Activated CD4-positive, alpha-beta T cell treated with anti-CD3 and anti-CD28 coated beads, Interleukin-2, amount 50 U/mL, for 4 hours (primary cell): ENCODE measurements at regions not wholly inside any gene's neighbourhood (a gene's known extent, or its start where the extent isn't known, plus 50 kb on each side); places are given as distances from the start of the nearest gene placed in this dataset.

Experiments
- DNase-seq, 2 experiments: peaks; one replicate each; pipeline ENCODE4 v3.0.0-alpha.2; 2020

DNA sequence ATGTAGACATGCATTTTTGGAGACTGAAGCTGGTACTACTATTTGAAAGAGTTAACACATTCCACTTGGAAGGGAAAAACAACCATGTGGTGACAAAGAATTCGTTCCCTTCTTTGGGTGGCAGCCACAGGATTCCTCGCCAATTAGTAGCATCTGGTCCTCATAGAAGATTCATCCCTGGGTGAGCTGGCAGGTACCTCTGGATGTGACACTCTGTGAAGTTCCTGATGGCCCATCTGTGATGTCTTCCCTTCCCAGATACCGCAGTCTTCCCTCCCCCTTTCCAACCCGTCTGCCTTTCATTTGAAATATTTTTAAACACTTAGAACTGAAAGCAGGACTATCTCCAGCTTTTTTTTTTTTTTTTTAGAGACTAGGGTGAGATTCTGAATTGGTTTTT lies 569.5 kb downstream of the TYW1 start:
- DNase-seq, result no peak

DNA sequence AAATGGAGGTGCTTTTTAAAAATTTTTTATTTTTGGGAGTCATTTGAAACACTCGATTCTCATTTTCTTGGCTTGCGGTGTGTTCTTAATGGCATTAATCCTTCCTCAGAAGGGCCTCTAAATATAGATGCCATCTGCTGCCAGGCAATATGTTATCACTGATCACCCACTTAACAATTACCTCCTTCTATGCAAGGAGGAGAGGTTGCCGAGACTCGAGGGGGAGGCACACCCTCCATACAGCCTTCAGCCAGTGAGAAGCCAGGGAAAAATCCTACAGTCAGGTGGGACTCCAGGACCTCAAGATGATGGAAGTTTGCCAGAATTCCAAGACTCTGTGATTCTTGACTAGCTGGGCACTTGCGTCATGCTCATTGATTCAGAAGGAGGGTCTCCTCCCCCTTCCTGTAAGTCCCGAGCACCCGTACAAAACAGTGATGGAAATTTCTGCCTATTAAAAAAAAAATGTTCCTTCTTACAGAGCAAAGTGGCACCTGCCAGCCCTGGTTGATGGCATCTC lies 574.5 kb downstream of the TYW1 start:
- DNase-seq, result no peak

DNA sequence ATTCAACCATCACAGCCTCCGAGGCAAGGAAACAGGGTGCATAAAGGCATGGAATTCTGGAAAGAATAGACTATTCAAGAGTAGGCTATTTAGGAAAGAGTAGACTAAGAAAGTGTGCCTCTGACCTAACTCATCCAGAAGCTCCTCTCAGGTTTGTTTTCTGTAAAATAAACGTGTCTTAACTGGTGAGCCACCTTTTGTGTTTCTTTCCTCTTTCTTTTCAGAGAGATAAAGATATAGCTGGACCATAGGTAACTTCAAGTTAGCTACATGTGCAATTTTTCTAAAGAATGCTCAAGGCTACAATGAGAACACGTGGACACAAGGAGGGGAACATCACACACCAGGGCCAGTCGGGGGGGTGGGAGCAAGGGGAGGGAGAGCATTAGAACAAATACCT lies 577.0 kb downstream of the TYW1 start:
- no peak for DNase-seq

DNA sequence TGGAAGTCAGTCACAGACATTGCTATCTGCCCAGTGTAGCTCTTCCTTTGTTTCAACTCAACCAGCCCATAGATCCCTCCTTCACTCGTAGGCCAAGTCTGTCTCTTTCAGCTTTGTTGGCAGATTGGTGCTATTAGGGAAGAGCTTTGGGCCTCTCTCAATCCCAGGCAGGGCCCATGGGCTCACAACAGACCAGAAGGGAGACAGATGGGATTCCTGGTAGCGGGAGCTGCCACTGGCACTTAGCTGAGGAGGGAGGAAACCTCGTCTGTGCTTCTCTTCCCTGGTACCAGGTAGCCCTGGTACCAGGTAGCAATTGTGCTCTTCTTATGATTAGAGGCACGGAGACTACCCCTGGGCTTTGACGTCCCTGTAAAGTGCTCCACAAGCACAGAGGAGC lies 592.0 kb downstream of the TYW1 start:
- DNase-seq, result no peak

DNA sequence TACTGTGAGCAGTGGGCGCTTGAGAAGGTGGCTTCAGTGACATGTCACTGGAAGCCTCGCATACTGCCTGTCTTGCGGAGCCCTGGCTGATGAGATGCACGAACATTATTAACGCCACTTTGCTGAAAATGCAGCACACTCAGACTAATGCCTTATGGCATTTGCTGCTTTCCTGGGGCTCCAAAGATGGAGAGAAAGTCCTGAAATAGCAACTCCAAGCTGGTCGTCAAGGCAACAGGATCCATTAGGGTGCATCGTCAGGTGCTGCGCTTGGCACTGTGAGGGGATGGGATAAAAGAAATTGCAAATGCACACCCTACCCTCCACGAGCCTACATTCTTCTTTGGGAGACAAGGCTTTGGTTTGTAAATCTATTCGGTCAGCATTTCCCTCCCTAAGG lies 592.5 kb downstream of the TYW1 start:
- DNase-seq, result no peak

DNA sequence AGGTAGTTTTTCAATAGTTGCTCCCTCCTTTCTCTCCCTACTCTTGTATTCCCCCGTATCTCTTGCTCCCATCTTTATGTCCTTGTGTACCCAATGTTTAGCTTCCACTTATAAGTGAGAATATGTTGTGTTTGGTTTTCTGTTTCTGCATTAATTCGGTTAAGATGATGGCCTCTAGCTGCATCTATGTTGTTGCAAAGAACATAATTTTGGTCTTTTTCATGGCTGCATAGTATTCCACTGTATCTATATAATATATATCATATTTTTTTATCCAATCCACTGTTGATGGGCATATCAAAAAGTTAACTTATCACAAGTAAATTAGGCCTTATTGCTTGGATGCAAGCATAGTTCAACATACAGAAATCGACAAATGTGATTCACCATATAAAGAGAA lies 594.0 kb downstream of the TYW1 start:
- DNase-seq, result no peak

DNA sequence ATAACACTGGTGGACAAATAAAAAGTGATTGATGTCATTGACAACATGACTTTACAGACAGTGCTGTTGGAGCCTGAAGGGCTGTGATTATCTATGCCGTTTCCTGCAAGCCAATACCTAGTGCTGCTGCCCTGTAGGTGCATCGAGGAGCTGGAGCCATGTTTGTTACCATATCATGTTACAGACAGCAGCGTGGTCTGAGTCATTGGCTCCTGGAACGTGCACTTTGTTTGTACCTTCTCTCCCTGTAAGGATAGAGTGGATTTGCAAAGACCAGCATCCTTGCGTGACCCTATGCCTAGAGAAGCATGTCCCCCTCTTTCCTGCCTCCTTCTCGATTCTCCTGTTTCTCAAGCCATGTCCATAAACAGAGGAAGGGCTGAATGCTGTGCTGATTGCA lies 597.2 kb downstream of the TYW1 start:
- DNase-seq, result no peak

DNA sequence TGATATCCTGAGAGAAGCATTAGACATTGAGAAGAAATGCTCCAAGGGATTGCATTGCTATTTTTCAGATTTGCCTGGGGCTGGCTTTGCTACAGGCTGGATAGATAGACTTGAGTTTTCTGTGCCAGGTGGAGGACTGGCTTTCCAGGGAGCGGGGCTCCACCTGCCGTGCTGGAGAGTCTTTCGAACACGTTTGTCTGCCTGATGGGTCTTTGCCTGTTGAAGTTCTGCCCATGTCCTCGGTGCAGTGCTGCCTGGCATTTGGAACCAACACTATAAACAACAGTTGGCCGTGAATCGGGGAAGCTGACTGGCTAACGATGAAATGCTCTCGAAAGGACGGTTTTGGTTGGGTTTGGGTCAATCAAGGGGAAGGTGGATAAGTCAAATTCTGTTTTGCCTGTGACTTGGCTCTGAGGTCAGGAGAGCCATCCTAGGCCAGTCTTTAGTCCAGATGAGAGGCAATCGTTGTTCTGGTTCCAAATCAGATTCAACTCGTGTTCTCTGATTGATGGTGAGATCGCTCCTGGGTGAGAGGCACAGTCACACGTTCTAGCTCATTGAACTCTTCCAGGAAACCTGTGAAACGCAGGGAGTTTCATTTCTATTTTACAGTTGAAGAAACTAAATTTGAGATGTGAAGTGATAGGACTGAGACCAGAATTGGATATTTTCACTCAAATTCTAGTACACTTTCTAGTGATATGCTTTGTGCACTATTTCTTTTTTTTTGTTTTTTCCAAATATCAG lies 599.0 kb downstream of the TYW1 start:
- no peak for DNase-seq

DNA sequence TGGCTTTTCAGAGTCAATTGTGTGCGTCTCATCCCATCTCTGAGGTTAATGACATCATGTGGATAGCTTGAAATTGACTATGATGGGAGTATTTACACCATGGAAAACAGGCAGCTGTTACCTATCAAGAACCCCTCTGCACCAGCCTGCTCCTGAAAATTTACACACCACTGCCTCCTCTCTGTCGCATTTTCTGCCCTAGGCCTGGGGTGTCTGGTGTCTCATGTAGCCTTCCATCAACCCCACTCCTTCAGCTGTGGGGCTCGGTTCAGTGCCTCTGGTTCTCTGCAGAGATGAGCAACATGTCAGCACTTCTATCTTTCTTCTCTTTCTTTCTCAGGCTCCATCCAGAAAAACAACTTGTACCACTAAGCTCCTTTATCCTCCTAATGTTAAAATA lies 600.5 kb downstream of the TYW1 start:
- DNase-seq, result no peak

DNA sequence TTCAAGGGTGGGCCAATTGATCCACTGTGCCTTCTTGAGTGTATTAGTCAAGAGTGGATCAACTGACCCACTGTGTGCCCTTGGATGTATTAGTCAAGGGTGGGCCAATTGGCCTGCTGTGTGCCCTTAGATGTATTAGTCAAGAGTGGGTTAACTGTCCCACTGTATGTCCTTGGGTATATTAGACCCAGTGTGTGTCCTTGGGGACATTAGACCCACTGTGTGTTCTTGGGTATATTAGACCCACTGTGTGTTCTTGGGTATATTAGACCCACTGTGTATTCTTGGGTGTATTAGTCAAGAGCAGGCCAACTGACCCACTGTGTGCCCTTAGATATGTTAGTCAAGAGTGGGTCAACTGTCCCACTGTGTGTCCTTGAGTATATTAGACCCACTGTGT lies 601.8 kb downstream of the TYW1 start:
- DNase-seq, result no peak

DNA sequence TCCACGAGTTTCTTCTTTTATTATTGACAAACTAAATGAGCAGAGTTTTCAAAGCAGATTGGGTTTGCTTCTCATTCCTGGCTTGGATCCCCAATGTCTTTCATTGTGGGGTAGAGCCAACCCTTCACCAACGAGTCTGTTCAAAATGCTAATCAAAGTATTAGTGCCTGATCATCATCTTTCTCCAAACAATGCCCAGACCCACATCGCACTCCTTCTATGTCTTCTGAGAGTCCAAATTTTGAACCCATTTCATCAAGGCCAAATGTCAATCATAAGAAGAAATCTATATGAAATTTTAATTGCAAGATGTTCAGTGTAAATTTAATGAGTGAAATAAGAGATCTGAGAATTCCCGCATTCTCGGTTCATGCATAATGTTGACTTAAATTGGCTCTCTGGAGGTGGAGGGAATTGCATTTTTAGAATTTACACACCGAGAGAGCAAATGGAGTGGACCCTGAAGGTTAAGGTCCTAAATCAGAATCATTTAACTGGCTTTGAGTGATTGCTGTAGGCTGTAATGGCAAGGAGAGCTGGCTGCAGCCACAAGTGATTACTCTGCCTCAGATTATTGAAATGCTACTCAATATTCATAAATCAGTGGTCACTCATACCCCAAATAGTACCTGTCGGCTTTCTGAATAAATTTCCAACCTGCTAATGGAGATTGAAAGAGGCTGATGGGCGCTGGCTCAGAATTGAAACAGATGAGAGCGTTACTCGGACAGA lies 602.9 kb downstream of the TYW1 start:
- DNase-seq, result no peak

DNA sequence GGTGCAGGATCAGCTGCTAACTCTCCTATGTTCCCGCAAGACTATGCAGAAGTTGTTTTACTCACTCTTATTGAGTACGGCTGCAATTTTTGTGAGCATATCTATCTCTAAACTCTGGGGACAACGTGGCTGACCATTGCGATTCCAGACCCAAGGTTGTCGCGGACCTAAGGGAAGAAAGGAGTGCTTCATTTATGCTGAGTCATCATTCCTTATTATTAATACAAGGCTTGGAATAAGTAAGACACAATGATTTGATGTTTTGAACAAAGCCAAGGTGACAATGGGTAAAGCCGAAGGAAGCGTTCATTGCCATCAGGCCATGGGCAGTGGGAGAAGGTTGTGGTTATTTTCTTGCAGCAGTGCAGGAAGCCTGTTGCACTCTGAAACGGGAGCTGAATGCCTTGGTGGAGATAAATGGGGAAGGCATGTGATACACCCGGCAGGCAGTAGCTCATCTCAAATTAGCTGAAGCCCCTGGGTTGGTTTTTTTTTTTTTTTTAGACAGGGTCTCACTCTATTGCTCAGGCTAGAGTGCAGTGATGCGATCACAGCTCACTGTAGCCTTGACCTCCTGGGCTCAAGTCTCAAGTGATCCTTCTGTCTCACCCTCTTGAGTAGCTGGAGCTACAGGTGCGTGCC lies 605.7 kb downstream of the TYW1 start:
- no peak for DNase-seq

DNA sequence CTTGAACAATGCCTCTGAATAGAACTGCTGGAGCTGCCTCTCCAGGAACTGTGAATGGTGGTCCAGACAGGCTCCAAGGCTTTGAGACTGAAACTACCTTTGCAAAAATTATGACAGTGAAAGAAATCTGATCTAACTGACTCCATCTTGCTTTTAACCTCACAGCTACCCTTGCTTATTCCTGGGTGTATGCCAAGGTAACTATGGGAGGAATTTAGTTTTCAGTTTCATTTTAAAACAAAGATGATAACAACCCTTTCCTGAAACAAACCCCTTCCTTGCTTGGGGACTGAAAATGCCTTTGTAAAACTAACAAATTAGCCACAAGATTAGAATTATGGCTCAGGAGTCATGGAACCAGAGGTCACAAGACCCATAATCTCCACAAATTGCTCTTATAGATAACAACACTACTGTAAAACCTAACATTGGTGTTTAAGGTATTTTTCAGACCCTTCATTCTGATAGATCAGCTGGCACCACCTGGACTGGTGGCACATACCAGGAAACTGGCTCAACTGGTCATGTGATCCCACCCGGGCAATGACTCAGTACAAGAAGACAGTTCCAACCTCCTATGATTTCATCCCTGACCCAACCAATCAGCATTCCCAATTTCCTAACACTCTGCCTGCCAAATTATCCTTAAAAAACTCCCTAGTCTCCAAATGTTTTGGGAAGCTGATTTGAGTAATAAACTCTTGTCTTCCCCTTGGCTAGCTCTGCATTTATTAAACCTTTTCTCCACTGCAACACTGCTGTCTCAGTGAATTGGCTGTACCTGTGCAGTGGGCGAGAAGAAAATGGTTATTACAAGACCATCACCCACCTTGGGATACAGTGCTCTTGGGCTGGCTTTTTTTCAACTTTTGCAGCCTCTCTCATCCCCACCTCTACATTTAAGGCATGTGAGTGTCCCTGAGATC lies 608.1 kb downstream of the TYW1 start:
- no peak for DNase-seq

DNA sequence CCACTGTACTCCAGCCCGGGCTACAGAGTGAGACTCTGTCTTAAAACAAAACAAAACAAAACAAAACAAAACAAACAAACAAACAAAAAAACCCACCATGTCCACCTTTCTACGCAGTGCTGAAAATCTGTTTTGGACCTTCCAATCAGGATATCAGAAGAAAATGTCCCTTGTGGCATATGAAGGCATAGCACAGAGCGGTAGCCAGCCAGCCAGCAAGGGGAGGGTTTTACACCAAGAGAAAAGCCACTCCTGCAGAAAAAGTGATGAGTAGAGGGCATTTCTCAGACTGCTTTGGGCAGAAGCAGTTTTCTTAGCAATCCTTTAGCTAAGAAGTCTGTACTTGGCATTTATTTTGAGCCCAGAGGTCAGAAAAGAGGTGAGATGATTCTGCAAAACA lies 612.2 kb downstream of the TYW1 start:
- no peak for DNase-seq

DNA sequence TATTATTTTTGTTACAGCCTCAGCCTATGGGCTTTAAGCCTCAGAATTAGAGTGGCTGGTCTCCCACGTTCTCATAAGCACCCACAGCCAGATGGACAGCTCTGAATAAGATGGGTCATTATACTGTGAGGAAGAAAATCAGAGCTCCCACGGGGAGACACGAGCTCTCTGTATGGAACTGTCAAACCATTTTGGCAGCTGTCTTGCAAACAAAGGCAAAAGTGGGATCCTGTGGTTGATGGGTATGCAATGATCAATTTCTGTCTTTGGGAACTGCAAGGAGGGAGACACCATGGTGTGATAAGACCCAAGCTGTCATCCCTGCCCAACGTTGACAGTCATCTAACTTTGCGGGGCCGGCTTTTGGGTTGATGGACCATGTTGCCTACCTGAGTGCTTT lies 614.3 kb downstream of the TYW1 start:
- DNase-seq, result no peak

DNA sequence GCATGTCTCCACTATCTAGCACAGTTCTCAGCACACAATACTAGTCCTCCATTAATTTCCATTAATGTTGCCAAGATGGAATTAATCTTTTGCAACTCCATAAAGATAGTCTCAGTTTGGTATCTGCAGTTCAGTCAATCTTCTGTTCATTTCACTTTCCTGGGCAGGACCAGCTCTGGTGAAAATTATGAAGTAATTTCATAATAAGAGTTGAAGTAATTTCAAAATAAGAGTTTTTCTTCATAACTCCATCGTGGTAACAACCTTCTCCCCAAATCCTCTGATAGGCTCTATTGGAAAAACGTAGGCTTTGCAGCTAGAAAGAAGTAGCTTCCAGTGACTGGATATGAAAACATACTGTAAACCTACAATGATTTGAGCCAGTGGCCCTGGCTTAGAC lies 618.2 kb downstream of the TYW1 start:
- no peak for DNase-seq

DNA sequence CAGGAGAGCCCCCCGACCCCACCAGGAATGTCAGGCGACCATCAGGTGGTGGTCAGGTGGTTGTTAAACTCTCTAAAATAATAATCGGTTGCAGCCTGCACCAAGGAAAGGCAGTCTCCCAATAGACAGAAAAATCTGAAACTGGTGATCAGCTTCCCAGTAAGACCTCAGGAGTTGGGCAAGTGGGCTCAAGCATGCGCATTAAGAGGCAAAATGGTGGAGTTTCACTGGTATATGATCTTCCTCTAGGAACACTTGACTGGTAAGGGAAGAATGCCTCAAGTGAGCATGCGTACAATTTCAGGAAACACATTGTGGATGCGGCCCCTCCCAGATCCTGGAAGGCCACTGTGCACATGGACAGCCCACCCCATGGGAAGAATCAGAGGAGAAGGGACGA lies 619.9 kb downstream of the TYW1 start:
- DNase-seq, result no peak

DNA sequence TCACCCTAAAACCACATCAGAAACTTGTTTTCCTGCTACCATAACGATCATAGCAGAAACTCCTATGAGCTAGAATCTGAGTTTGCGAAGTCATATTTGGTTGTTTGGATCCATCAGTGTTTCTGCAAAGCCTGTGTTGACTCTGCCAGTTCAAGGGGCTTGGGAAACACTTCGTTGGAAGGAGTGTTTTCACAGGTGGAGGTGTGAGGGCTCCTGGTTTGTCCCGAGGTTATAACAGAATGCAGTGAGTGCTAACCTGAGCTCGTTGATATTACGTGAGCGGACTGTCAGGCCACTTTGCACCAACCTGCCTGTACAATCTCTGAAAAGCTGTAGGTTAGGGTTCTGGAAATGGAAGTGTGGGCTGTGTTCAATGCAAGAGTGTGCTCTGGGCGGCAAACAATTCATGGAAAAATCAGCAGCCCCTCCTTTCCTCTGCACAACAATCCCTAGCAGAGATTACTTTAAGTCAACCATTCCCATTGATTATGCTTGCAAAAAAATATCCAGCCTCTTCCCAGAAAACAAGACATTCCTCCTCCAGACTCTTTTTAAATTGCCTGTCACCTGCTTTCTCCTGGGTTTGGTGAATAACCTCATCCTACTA lies 622.0 kb downstream of the TYW1 start:
- DNase-seq, result no peak

DNA sequence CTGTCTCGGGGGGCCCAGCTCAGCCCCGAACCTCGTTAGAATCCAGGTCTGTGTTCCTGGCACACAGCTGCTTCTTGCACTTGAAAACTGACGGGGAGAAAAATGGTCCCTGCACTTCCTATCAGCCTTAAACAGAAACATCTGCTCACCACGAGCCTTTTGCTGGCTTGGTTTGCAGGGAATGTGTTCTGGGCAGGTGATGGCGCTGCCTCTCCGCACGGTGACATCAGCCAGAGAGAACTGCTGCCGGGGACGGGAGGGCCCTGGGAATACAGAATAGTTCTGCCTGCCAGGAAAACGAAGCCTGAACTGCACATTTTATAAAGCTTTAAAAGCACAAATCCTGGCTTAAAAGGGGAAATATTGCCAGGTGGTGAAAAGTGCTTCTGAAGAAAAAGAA lies 622.5 kb downstream of the TYW1 start:
- no peak for DNase-seq

DNA sequence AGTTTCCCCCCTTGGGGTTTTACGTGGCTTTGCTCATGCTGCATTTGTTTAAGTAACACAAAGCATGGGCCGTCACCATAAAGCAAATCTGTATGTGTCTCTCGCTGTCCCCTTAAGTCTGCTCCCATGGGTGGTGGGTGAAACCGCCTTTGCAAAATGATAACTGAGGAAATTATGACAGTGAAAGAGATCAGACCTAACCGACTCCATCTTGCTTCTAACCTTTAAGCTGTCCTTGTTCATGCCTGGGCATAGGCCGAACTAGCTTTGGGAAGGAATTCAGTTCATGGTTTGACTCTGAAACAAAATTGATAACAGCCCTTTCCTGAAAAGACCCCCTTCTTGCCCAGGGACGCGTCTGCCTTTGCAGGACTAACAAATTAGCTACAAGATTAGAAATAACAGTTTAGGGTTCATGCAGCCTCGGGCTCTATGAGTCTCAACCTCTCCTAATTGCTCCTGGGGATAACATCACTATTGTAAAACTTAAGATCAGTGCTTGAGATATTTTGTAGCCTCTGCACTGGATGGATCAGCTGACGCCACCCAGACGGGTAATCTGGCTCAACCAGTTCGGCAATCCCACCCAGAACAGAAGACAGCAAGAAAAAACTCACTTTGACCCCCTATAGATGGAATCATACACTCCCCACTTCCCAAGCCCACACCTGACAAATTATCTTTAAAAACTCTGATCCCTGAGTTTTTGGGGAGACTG lies 623.7 kb downstream of the TYW1 start:
- DNase-seq, result no peak

DNA sequence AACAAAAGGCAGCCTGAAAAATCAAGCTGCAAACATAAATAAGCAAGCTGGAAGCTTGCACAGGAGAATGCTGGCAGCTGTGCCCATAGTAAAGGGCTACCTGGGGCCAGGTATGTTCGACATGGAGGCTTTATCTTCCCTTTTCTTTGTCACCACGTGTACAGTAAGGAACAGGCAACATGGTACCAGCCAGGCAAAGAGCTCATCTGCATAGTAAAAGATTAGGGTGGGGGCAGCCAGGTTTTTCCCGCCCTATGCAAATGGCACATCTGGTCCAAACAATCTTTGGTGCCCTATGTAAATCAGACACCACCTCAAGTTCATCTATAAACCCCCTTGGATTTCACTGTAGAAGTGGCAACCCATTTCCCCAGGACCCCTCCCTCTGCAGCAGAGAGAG lies 625.1 kb downstream of the TYW1 start:
- DNase-seq, result no peak

DNA sequence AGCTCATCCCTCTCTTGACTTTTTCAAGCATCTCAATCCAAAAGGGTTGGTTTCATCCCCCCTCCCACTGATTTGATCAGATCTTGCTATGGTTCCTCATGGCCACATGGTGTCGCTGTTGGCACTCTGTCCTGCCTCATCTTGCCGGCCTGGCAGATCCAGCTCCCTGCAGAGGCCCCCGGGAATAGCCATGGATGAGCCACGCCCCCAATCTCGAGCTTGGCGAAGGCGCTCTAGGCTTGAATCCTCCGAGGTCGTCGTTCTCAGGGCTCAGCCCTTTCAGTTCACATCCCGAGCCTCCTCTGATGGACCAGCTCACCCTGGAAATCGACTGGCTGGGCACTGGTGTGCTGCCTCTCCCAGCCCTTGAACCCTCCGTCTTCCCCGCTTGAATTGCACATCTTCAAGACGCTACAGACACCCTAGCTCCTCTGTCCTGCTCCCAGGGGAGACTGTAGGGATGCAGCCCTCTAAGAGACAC lies 628.7 kb downstream of the TYW1 start:
- DNase-seq, result no peak
